ENCODE measurements at regions not wholly inside any gene's neighbourhood (a gene's known extent, or its start where the extent isn't known, plus 50 kb on each side); places are given as distances from the start of the nearest gene placed in this dataset.

DNA sequence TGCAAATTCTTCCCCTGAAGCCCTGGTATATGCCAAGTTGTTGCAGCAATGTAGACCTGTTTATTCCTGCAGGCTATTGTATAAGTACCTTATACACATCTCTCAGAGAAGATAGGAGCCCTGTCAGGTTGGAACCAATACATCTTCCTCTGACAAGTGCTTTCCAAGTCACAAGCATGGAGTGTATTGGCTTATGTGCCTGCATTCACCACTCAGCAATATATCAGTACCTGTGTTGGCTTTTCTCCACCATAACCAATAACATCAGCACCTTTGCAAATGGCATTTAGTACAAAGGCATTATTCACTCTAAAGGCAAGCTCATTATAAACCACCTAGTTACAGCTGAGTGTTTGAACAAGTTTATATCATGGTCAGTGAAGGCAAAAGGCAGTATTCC, 611.7 kb upstream of the CNTN5 start:
- TF ChIP-seq POLR2AphosphoS5 (IDR thresholded peaks at IDR 0.05; ENCODE audit: low read depth, low read length) (no peak), POLR2A (IDR thresholded peaks at IDR 0.05; ENCODE audit: low read depth, low read length) (no peak), SPI1 (IDR thresholded peaks at IDR 0.05; ENCODE audit: low read depth, low read length) (no peak), PAX5 (IDR thresholded peaks at IDR 0.05; ENCODE audit: insufficient read depth, low read length, severe bottlenecking) (no peak)

Measured in GM12891 (cell line).